ENCODE measurements at regions not wholly inside any gene's neighbourhood (a gene's known extent, or its start where the extent isn't known, plus 50 kb on each side); places are given as distances from the start of the nearest gene placed in this dataset.

DNA sequence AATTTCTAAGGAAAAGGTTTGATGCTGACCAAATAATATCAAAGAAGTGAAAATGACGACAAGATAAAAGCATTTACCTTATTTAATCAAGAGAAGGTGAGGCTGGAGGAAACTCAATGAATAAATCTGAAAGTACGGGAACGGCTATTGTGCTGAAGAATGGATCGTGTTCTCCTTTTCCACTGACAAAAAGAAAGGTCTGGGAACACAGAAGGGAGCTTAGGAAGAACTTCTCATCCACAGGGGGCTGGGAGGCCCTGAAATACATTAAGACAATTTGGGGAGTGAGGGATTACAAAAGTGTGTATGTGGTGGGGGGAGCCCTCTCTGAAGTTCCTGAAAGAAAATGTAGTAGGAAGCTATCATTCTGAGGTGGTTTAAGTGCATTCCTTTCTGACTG, 582.3 kb downstream of the SLC4A3 start:
- in situ Hi-C loops (cut with MboI; ENCODE audit: low pct_unique_long_range_greater_than_20kb, low sequenced_read_pairs) = no loop called here
- DNase-seq = no peak

GRCh38 chr2:220212296-220213080, 585.1 kb downstream of the SLC4A3 start:
- in situ Hi-C loops (cut with MboI; ENCODE audit: low pct_unique_long_range_greater_than_20kb, low sequenced_read_pairs) = no loop called here

GRCh38 chr2:220215785-220216184, 588.4 kb downstream of the SLC4A3 start:
- in situ Hi-C loops (cut with MboI; ENCODE audit: low pct_unique_long_range_greater_than_20kb, low sequenced_read_pairs) = no loop called here
- no peak for DNase-seq

More at GRCh38 chr2:220212296-220213080, 585.1 kb downstream of the SLC4A3 start:
- no peak for DNase-seq

GRCh38 chr2:220219371-220219770, 591.9 kb downstream of the SLC4A3 start:
- in situ Hi-C loops (cut with MboI; ENCODE audit: low pct_unique_long_range_greater_than_20kb, low sequenced_read_pairs) = no loop called here
- DNase-seq = no peak

- no peak for DNase-seq
- in situ Hi-C loops (cut with MboI; ENCODE audit: low pct_unique_long_range_greater_than_20kb, low sequenced_read_pairs) = no loop called here
Observed at GRCh38 chr2:220220009-220220408, 592.6 kb downstream of the SLC4A3 start.

- in situ Hi-C loops (cut with MboI; ENCODE audit: low pct_unique_long_range_greater_than_20kb, low sequenced_read_pairs) = no loop called here
Observed at GRCh38 chr2:220221992-220222391, 594.6 kb downstream of the SLC4A3 start.

GRCh38 chr2:220224691-220225543, 597.5 kb downstream of the SLC4A3 start:
- DNase-seq = no peak

More at GRCh38 chr2:220221992-220222391, 594.6 kb downstream of the SLC4A3 start:
- no peak for DNase-seq

DNA sequence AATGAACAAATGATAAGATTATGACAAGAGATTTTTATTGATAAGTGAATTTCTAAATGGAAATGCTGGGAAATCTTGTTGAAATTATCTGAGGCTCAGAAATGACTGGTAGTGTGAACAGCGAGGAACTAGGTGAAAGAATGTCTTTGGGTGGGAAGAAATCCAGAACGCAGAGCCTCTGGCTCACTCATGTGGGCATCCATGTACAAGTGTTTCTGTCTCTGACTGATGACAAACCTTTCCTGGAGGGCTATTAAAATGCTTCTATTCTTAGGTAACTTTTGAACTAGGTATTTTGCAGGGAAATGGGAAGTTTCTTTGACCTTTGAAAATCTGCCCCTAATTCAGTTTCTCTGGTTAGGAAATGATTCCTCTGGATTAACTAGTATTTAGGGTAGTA, 598.6 kb downstream of the SLC4A3 start:
- in situ Hi-C loops (cut with MboI; ENCODE audit: low pct_unique_long_range_greater_than_20kb, low sequenced_read_pairs) = no loop called here
- DNase-seq = no peak

More at GRCh38 chr2:220224691-220225543, 597.5 kb downstream of the SLC4A3 start:
- in situ Hi-C loops (cut with MboI; ENCODE audit: low pct_unique_long_range_greater_than_20kb, low sequenced_read_pairs) = no loop called here

GRCh38 chr2:220226546-220226945, 599.1 kb downstream of the SLC4A3 start:
- in situ Hi-C loops (cut with MboI; ENCODE audit: low pct_unique_long_range_greater_than_20kb, low sequenced_read_pairs) = no loop called here

DNA sequence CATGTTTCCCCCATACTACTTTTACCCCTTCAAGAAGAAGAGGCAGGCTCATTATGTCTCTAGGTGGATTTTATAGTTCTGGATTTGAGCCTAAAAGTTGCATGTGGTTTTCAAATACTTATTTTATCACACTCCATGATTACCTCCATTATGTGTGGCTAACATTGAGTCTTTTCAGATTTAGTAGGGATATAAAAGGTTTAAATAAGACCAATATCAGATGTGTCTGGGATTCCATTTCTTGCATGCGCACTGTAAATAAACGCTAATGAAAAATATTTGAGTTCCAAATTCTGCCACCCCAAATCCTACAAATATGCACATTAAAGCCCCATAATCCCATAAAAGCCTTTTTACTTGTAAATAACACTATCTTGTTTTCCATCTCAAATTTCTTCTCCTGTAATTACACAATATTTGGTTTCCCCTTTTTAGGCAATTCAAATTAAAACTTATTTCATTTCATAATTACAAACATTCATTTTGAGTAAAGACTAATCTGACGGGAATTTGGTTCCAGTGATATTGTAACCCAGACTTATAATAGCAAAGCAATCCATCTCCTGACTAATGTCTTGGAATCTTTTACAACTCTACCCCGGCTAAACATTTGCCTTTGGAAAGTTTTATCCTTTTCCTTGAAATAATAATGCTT, 600.0 kb downstream of the SLC4A3 start:
- in situ Hi-C loops (cut with MboI; ENCODE audit: low pct_unique_long_range_greater_than_20kb, low sequenced_read_pairs) = no loop called here
- no peak for DNase-seq

More at GRCh38 chr2:220226546-220226945, 599.1 kb downstream of the SLC4A3 start:
- no peak for DNase-seq

DNA sequence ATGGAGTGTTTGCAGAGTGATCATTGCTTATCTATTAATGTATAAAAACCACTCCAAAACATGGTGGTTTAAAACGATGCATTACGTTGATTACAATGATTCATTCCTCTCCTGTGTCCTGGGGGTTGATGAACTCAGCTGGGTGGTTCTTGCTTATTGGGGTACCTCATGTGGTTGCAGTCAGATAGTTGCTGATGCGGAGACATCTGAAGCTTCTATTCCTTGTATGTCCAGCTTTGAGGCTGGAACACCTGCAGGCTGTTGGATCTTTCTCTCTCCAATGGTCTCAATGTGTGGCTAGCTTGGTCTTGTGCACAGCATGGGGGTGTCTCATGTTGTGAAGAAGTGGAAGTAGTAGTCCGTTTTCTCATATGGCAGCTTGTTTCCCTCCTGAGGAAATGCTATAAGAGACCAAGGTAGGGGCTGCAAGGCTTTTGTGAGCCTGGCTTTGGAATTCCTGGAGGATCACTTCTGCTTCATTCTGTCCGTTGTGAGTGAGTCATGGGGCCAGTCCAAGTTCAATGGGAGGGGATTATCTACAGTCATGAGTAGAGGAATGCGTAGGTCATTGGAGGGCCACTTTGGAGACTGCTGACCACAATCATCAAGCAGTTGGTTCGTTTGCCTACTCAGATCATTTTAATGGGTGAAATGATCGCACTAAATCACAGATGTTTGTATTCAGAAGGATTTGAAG, 601.0 kb downstream of the SLC4A3 start:
- DNase-seq = no peak
- in situ Hi-C loops (cut with MboI; ENCODE audit: low pct_unique_long_range_greater_than_20kb, low sequenced_read_pairs) = no loop called here

GRCh38 chr2:220240641-220241040, 613.2 kb downstream of the SLC4A3 start:
- DNase-seq = no peak
- in situ Hi-C loops (cut with MboI; ENCODE audit: low pct_unique_long_range_greater_than_20kb, low sequenced_read_pairs) = no loop called here

GRCh38 chr2:220241423-220241822, 614.0 kb downstream of the SLC4A3 start:
- DNase-seq = no peak
- in situ Hi-C loops (cut with MboI; ENCODE audit: low pct_unique_long_range_greater_than_20kb, low sequenced_read_pairs) = no loop called here

DNA sequence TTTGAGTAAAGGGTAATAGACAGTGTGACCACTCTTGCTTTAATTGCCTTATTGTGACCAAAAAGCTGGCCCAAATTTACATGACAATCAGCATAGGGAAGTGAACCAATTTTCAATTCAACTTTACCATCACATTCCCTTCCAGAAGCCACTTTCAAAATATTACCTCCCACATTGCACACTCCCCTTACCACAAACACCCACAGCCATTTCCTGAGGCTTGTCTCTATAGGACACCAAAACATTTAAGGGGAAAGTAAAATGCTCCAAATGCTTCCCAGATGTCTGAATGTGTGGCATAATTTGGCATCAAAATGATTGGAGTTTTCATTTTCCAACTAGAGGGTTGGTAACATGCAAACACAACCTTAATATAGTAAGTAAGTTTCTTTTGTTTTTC, 616.1 kb downstream of the SLC4A3 start:
- in situ Hi-C loops (cut with MboI; ENCODE audit: low pct_unique_long_range_greater_than_20kb, low sequenced_read_pairs) = no loop called here
- no peak for DNase-seq

- in situ Hi-C loops (cut with MboI; ENCODE audit: low pct_unique_long_range_greater_than_20kb, low sequenced_read_pairs) = no loop called here
- DNase-seq = no peak
Observed at GRCh38 chr2:220246386-220246785, 619.0 kb downstream of the SLC4A3 start.

DNA sequence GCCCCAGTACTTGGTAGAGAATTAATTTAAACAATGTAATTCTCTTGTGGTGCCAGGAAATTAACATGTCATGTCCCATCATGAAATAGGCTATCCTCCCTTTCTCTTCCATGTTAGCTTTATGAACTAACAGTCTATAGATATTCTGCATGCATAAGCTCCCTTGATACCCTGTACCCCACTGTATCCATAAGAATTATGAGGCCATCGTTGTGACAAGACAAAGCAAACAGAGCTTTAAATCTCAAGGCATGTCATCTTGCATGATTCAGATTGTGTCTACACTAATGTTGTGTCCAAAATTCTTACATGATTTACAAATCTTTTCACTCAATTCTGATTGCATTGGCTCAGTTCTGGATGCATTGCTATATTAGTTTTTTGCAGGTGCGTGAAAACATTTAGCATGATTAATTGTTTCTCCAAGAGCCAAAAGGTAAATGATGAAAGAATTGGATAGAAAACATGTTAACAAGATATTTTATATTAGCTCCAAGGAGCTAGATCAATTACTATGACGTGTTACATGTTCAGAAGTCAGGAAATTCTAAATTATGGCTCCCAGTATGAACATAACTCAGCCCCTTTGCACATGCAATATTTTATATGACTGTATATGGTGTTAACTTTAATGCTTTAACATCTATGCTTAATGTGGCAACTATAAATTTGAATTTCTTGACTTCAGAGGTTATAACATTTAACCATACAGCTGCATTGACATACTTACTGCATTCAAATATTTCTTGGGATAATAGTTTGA, 620.3 kb downstream of the SLC4A3 start:
- no peak for DNase-seq
- in situ Hi-C loops (cut with MboI; ENCODE audit: low pct_unique_long_range_greater_than_20kb, low sequenced_read_pairs) = no loop called here

DNA sequence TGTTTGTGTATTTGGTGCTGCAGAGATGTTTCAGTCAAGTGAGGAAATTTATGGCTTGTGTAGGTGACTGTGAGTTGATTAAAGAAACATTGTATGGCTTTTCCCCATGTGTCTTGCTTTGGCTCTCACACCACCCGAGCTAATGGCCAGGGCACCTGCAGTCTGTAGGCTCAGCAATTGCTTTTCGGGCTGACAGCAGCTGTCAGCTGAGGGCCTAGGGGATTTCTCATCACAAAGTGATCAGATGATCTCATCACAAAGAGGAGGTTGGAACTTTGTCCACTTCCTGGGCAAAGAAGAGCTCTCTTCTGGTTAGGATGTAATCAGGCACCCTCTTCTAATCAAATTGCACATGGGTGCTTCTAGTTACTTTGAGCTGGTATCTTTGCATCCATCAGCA, 632.2 kb downstream of the SLC4A3 start:
- no peak for DNase-seq
- in situ Hi-C loops (cut with MboI; ENCODE audit: low pct_unique_long_range_greater_than_20kb, low sequenced_read_pairs) = no loop called here

GRCh38 chr2:220263300-220263699, 635.9 kb downstream of the SLC4A3 start:
- no peak for DNase-seq
- in situ Hi-C loops (cut with MboI; ENCODE audit: low pct_unique_long_range_greater_than_20kb, low sequenced_read_pairs) = no loop called here
